Peyer's patch (tissue), 4 donors: ENCODE measurements at regions not wholly inside any gene's neighbourhood (a gene's known extent, or its start where the extent isn't known, plus 50 kb on each side); places are given as distances from the start of the nearest gene placed in this dataset.

Source experiments
- CTCF ChIP-seq, 6 experiments: fragments of 450-650 bp in 4 of 6; fragments of 200-600 bp in 2 of 6; sonication (generic) in 1 of 6; IDR thresholded peaks; one replicate each; pipeline ENCODE4 v1.5.1; 2017 to 2019; ENCODE audit warnings: antibody characterized with exemption in 6 of 6, mild to moderate bottlenecking in 3 of 6, moderate library complexity in 1 of 6
- POLR2A ChIP-seq, 2 donors: fragments of 450-650 bp; IDR thresholded peaks; one replicate each; pipeline ENCODE4 v1.5.1; 2017; ENCODE audit warnings: antibody characterized with exemption in 2 of 2, mild to moderate bottlenecking in 2 of 2, moderate library complexity in 2 of 2

- TF ChIP-seq CTCF (IDR thresholded peaks at IDR 0.05): no peak
- no peak for TF ChIP-seq POLR2A (IDR thresholded peaks at IDR 0.05)
These were observed 74.0 kb upstream of the SESTD1 start for GRCh38 chr2:179338681-179339080.
